A549 (cell line): ENCODE measurements at regions not wholly inside any gene's neighbourhood (a gene's known extent, or its start where the extent isn't known, plus 50 kb on each side); places are given as distances from the start of the nearest gene placed in this dataset.

Experiments
- ATAC-seq, 2 experiments: fragments of 200-7000 bp in 1 of 2; fragments of >200 bp in 1 of 2; cut with Nextera tagmentation in 1 of 2; cut with Tn5 transposase in 1 of 2; 3 replicates each; pipeline versions ENCODE4 v1.8.0 to v1.9.1; 2018 to 2020; ENCODE audit warnings: mild to moderate bottlenecking in 1 of 2, moderate library complexity in 1 of 2
- CTCF ChIA-PET: fragments of 300-600 bp; sonication (Branson Sonifier 250); formaldehyde crosslinking; extraction: SDS; loops from one replicate; lab custom pipeline; 2021; ENCODE audit warnings: antibody characterized with exemption, inconsistent platforms; lab: Yijun Ruan, JAX
- POLR2A ChIA-PET: fragments of 350-600 bp; formaldehyde crosslinking; extraction: SDS; loops from one replicate; lab custom pipeline; 2021; ENCODE audit warnings: antibody characterized with exemption, inconsistent platforms; lab: Yijun Ruan, JAX
- DNase-seq, 2 experiments: peaks; one replicate each; pipeline versions ENCODE4 v3.0.0 to v3.0.0-alpha.2; 2011 to 2016; ENCODE audit warnings: low read depth in 1 of 2, low spot score in 1 of 2
- FAIRE-seq: peaks from 2 replicates; lab custom pipeline; 2011; peaks lifted over from hg19 to GRCh38; lab: Jason Lieb, UNC
- H3K27ac ChIP-seq, 2 experiments: fragments of >200 bp; sonication (Bioruptor Twin); formaldehyde crosslinking; 3 replicates each; pipeline ENCODE4 v1.5.1; 2016 to 2017
- H3K4me1 ChIP-seq: fragments of >200 bp; sonication (Bioruptor Twin); formaldehyde crosslinking; 3 replicates; pipeline ENCODE4 v1.6.1; 2016
- H3K4me2 ChIP-seq: fragments of >200 bp; sonication (Bioruptor Twin); formaldehyde crosslinking; 3 replicates; pipeline ENCODE4 v1.6.1; 2016
- H3K4me3 ChIP-seq: fragments of >200 bp; sonication (Bioruptor Twin); formaldehyde crosslinking; 3 replicates; pipeline ENCODE4 v1.5.1; 2016
- H3K9me3 ChIP-seq: fragments of >200 bp; sonication (Bioruptor Twin); formaldehyde crosslinking; 3 replicates; pipeline ENCODE4 v1.6.1; 2016
- ATOH8 ChIP-seq: fragments of 250-450 bp; sonication (Bioruptor Pico); IDR thresholded peaks from 2 replicates; pipeline ENCODE4 v1.5.0; 2020; ENCODE audit warnings: low read depth, mild to moderate bottlenecking, moderate library complexity
- BCL3 ChIP-seq: fragments of >200 bp; sonication (Bioruptor Twin); formaldehyde crosslinking; IDR thresholded peaks from 3 replicates; pipeline ENCODE4 v1.6.1; 2016
- BHLHE40 ChIP-seq: IDR thresholded peaks from 2 replicates; pipeline ENCODE4 v1.6.1; 2012; ENCODE audit warnings: low read depth, low read length, inconsistent platforms
- CBX8 ChIP-seq: fragments of 200-600 bp; sonication (generic); IDR thresholded peaks from 2 replicates; pipeline ENCODE4 v1.6.1; 2016
- CHD2 ChIP-seq: fragments of 150-350 bp; IDR thresholded peaks from 2 replicates; pipeline ENCODE4 v1.6.1; 2014; ENCODE audit warnings: low read length; ENCODE audit not compliant: partially characterized antibody
- ELK1 ChIP-seq: fragments of 150-350 bp; IDR thresholded peaks from 2 replicates; pipeline ENCODE4 v1.6.1; 2014; ENCODE audit warnings: low read depth, mild to moderate bottlenecking, low read length
- FOSL2 ChIP-seq, 2 experiments: fragments of 450-650 bp in 1 of 2; fragments of >200 bp in 1 of 2; sonication (Bioruptor Twin) in 1 of 2; formaldehyde crosslinking; IDR thresholded peaks; 2 replicates each; pipeline versions ENCODE4 v1.5.0 to v1.6.1; 2016 to 2020; ENCODE audit warnings: mild to moderate bottlenecking in 1 of 2, moderate library complexity in 1 of 2
- FOXS1 ChIP-seq: fragments of 250-450 bp; sonication (Bioruptor Pico); IDR thresholded peaks from 2 replicates; pipeline ENCODE4 v1.5.0; 2020; ENCODE audit warnings: mild to moderate bottlenecking, moderate library complexity
- HDAC2 ChIP-seq: fragments of 200-600 bp; sonication (generic); IDR thresholded peaks from 2 replicates; pipeline ENCODE4 v1.6.1; 2016
- HMGXB4 ChIP-seq: fragments of 250-450 bp; sonication (Bioruptor Pico); IDR thresholded peaks from 2 replicates; pipeline ENCODE4 v1.5.0; 2021; ENCODE audit warnings: mild to moderate bottlenecking, moderate library complexity, borderline replicate concordance
- HOXA7 ChIP-seq: fragments of 250-450 bp; sonication (Bioruptor Pico); IDR thresholded peaks from 2 replicates; pipeline ENCODE4 v1.5.0; 2020; ENCODE audit warnings: mild to moderate bottlenecking, moderate library complexity
- JUNB ChIP-seq: fragments of >200 bp; sonication (Bioruptor Twin); formaldehyde crosslinking; IDR thresholded peaks from 2 replicates; pipeline ENCODE4 v1.6.1; 2016
- KDM5A ChIP-seq: fragments of 200-600 bp; sonication (generic); IDR thresholded peaks from 2 replicates; pipeline ENCODE4 v1.6.1; 2016; ENCODE audit warnings: antibody characterized with exemption, mild to moderate bottlenecking
- MAX ChIP-seq: IDR thresholded peaks from 2 replicates; pipeline ENCODE4 v1.6.1; 2012
- MAZ ChIP-seq: fragments of 150-350 bp; IDR thresholded peaks from 2 replicates; pipeline ENCODE4 v1.6.1; 2014; ENCODE audit warnings: antibody characterized with exemption, low read depth, low read length, borderline replicate concordance
- NPAS2 ChIP-seq: fragments of 250-450 bp; sonication (Bioruptor Pico); IDR thresholded peaks from 2 replicates; pipeline ENCODE4 v1.8.0; 2022; ENCODE audit warnings: mild to moderate bottlenecking, moderate library complexity, borderline replicate concordance
- NR3C1 ChIP-seq: fragments of >200 bp; sonication (Bioruptor Twin); formaldehyde crosslinking; IDR thresholded peaks from 3 replicates; pipeline ENCODE4 v1.6.1; 2017
- PHF8 ChIP-seq: fragments of 200-600 bp; sonication (generic); IDR thresholded peaks from 2 replicates; pipeline ENCODE4 v1.6.1; 2016; ENCODE audit warnings: low read depth, mild to moderate bottlenecking, antibody characterized with exemption, moderate library complexity, borderline replicate concordance
- POLR2A ChIP-seq: IDR thresholded peaks from 2 replicates; pipeline ENCODE4 v1.6.1; 2012; ENCODE audit warnings: mild to moderate bottlenecking, low read length
- RAD21 ChIP-seq, 2 experiments: fragments of >200 bp in 1 of 2; sonication (Bioruptor Twin) in 1 of 2; formaldehyde crosslinking in 1 of 2; IDR thresholded peaks in 1 of 2; conservative IDR thresholded peaks in 1 of 2; 2 replicates in 1 of 2; 3 replicates in 1 of 2; pipeline ENCODE4 v1.6.1; 2012 to 2018; ENCODE audit warnings: inconsistent platforms in 1 of 2
- RCOR1 ChIP-seq: fragments of 150-350 bp; IDR thresholded peaks from 2 replicates; pipeline ENCODE4 v1.6.1; 2014; ENCODE audit warnings: antibody characterized with exemption, low read length, low read depth
- RFX5 ChIP-seq: fragments of 450-650 bp; IDR thresholded peaks from 2 replicates; pipeline ENCODE4 v1.7.1; 2014; ENCODE audit warnings: antibody characterized with exemption, mild to moderate bottlenecking, moderate library complexity
- RNF2 ChIP-seq: fragments of 200-600 bp; sonication (generic); IDR thresholded peaks from 2 replicates; pipeline ENCODE4 v1.6.1; 2016; ENCODE audit warnings: low read depth, mild to moderate bottlenecking, antibody characterized with exemption, moderate library complexity, borderline replicate concordance
- SREBF2 ChIP-seq: fragments of 450-650 bp; IDR thresholded peaks from 2 replicates; pipeline ENCODE4 v1.6.1; 2014; ENCODE audit warnings: mild to moderate bottlenecking, moderate library complexity
- ZC3H11A ChIP-seq: fragments of 450-650 bp; IDR thresholded peaks from 2 replicates; pipeline ENCODE4 v1.6.1; 2014; ENCODE audit warnings: antibody characterized with exemption, mild to moderate bottlenecking
- ZNF302 ChIP-seq: fragments of 250-450 bp; sonication (Bioruptor Pico); IDR thresholded peaks from 2 replicates; pipeline ENCODE4 v1.9.0; 2021; ENCODE audit warnings: inconsistent platforms, mild to moderate bottlenecking, moderate library complexity
- ZSCAN20 ChIP-seq: fragments of 250-450 bp; sonication (Bioruptor Pico); IDR thresholded peaks from 2 replicates; pipeline ENCODE4 v1.8.0; 2022; ENCODE audit warnings: mild to moderate bottlenecking, moderate library complexity
- WGBS: methylation state at CpG from one replicate; pipeline ENCODE4 v1.1.6; 2017; ENCODE audit errors: missing lambda C conversion rate; 5-methylcytosine and 5-hydroxymethylcytosine counted together
- TF ChIP-seq, protein P1 (sequence below): fragments of 200-600 bp; sonication (generic); IDR thresholded peaks from 2 replicates; pipeline ENCODE4 v1.6.1; 2016; ENCODE audit warnings: antibody characterized with exemption, mild to moderate bottlenecking, moderate library complexity

DNA sequence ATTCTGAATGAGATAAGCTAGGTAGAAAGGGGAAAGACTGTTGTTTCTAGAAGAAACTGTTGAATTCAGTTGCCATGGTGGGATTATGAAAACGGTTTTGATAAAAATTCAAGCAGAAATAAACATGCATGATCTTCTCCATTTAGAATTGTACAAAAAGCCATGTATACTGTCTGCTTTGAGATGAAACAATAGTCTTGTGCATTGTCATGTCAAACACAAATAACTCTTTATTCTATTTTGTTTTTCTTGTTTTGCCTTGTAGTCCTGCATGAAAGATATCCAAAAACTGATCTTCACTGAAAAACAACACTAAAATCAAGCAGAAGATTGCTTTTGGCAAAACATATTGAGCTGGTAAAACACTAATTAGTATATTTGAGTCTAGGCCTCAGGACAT is 659.9 kb downstream of the LTN1 start:
- no peak for ATAC-seq
- WGBS: 5% methylated on average over 1 of the region's 1 CpG
- POLR2A ChIA-PET: no interaction called here

DNA sequence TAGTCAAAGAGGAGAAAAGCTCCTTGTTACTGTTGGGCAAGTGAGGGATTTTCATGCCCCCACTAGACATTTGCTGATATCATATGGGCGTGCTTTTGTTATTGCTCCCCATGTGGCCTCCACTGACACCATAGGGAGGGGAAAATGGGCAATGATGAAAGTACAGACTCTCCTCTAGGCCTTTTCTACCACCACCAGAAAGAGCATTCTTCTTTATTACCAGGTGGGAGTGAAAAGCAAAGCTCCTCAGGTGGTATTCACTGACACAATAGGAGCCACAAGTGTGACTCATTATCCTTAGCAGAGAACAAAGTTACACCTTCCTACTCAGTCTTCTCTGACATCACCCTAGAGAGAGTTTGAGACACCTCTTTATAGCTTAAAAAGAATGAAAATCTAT is 667.1 kb downstream of the LTN1 start:
- POLR2A ChIA-PET: no interaction called here
- TF ChIP-seq SREBF2 (no peak), ZNF302 (no peak), MAX (no peak), HMGXB4 (CRISPR knock-in tag) (no peak), NPAS2 (no peak), RFX5 (no peak), ATOH8 (CRISPR knock-in tag) (no peak), JUNB (no peak), ELK1 (no peak), FOSL2 (IDR thresholded peaks at IDR 0.05) (no peak), FOSL2 (CRISPR knock-in tag; IDR thresholded peaks at IDR 0.05) (no peak), FOXS1 (CRISPR knock-in tag) (no peak), HDAC2 (no peak), NR3C1 (no peak), MAZ (no peak), PHF8 (no peak), CBX8 (no peak)
- CTCF ChIA-PET: no interaction called here
- H3K4me3 ChIP-seq: no peak overlapping the region
- FAIRE-seq: no peak
- DNase-seq: no peak
- no peak overlapping the region for H3K27ac ChIP-seq
- H3K4me2 ChIP-seq: no peak overlapping the region
- ATAC-seq: no peak
- H3K9me3 ChIP-seq: no peaks in the 10 kb centered on the region
- H3K4me1 ChIP-seq: no peaks in the 10 kb centered on the region
- 0% methylated on average over 1 of the region's 1 CpG for WGBS

More for the DNA sequence above, 659.9 kb downstream of the LTN1 start:
- Histone ChIP-seq H3K4me1 (no peaks in the 10 kb centered on the region), H3K4me2 (no peak overlapping the region), H3K27ac (no peak overlapping the region), H3K9me3 (no peaks in the 10 kb centered on the region), H3K4me3 (no peak overlapping the region)
- no peak for TF ChIP-seq ZSCAN20
- no peak for TF ChIP-seq ZC3H11A
- no peak for TF ChIP-seq ELK1
- TF ChIP-seq BCL3: no peak
- TF ChIP-seq RCOR1: no peak
- TF ChIP-seq BHLHE40: no peak
- TF ChIP-seq FOXS1 (CRISPR knock-in tag): no peak
- no peak for TF ChIP-seq CHD2
- TF ChIP-seq HDAC2: no peak
- TF ChIP-seq, protein P1, sequence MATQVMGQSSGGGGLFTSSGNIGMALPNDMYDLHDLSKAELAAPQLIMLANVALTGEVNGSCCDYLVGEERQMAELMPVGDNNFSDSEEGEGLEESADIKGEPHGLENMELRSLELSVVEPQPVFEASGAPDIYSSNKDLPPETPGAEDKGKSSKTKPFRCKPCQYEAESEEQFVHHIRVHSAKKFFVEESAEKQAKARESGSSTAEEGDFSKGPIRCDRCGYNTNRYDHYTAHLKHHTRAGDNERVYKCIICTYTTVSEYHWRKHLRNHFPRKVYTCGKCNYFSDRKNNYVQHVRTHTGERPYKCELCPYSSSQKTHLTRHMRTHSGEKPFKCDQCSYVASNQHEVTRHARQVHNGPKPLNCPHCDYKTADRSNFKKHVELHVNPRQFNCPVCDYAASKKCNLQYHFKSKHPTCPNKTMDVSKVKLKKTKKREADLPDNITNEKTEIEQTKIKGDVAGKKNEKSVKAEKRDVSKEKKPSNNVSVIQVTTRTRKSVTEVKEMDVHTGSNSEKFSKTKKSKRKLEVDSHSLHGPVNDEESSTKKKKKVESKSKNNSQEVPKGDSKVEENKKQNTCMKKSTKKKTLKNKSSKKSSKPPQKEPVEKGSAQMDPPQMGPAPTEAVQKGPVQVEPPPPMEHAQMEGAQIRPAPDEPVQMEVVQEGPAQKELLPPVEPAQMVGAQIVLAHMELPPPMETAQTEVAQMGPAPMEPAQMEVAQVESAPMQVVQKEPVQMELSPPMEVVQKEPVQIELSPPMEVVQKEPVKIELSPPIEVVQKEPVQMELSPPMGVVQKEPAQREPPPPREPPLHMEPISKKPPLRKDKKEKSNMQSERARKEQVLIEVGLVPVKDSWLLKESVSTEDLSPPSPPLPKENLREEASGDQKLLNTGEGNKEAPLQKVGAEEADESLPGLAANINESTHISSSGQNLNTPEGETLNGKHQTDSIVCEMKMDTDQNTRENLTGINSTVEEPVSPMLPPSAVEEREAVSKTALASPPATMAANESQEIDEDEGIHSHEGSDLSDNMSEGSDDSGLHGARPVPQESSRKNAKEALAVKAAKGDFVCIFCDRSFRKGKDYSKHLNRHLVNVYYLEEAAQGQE: no peak
- TF ChIP-seq KDM5A: no peak
- no peak for TF ChIP-seq RAD21 (conservative IDR thresholded peaks at IDR 0.05 in 1 of 2, IDR thresholded peaks at IDR 0.05 in 1 of 2)
- TF ChIP-seq POLR2A: no peak
- no peak for TF ChIP-seq HOXA7 (CRISPR knock-in tag)
- no peak for TF ChIP-seq RNF2
- CTCF ChIA-PET: no interaction called here
- DNase-seq (no peak), FAIRE-seq (no peak)
